T-helper 2 cell treated with Interferon-gamma antibody and Interleukin-4, amounts not matched to agents 100 ng/mL and 5 ng/mL, for 36 hours (primary cell): ENCODE measurements at regions not wholly inside any gene's neighbourhood (a gene's known extent, or its start where the extent isn't known, plus 50 kb on each side); places are given as distances from the start of the nearest gene placed in this dataset.

ENCODE experiments used
- intact Hi-C: fragments of 100-400 bp; cut with micrococcal nuclease; formaldehyde crosslinking; loops from one replicate; pipeline ENCODE4 v1.15.1; 2023

- intact Hi-C loops = no loop called here
These were observed 230.5 kb downstream of the PIK3R1 start for GRCh38 chr5:68446070-68446357.

- intact Hi-C loops = no loop called here
These were observed 230.9 kb downstream of the PIK3R1 start for GRCh38 chr5:68446487-68446894.

GRCh38 chr5:68447136-68447929, 231.8 kb downstream of the PIK3R1 start:
- intact Hi-C loops = no loop called here

- intact Hi-C loops = no loop called here
These were observed 233.8 kb downstream of the PIK3R1 start for GRCh38 chr5:68449380-68449779.

- intact Hi-C loops = no loop called here
These were observed 234.8 kb downstream of the PIK3R1 start for GRCh38 chr5:68450245-68450852.

- intact Hi-C loops = no loop called here
These were observed 236.7 kb downstream of the PIK3R1 start for GRCh38 chr5:68452286-68452685.

- intact Hi-C loops = no loop called here
These were observed 238.6 kb downstream of the PIK3R1 start for GRCh38 chr5:68454172-68454571.

GRCh38 chr5:68454766-68455165, 239.2 kb downstream of the PIK3R1 start:
- intact Hi-C loops = loop anchor here (5.0 kb wide), 1 partner anchor 1207 kb away; no protein-coding TSS in a partner anchor

- intact Hi-C loops = loop anchor here (5.0 kb wide), 1 partner anchor 1208 kb away; no protein-coding TSS in a partner anchor
These were observed 239.7 kb downstream of the PIK3R1 start for GRCh38 chr5:68455216-68455615.

- intact Hi-C loops = loop anchor here (5.0 kb wide), 1 partner anchor 1209 kb away; no protein-coding TSS in a partner anchor
These were observed 241.2 kb downstream of the PIK3R1 start for GRCh38 chr5:68456756-68457217.

- intact Hi-C loops = loop anchor here (5.0 kb wide), 1 partner anchor 1210 kb away; no protein-coding TSS in a partner anchor
These were observed 241.7 kb downstream of the PIK3R1 start for GRCh38 chr5:68457285-68457684.

GRCh38 chr5:68458416-68459021, 243.0 kb downstream of the PIK3R1 start:
- intact Hi-C loops = loop anchor here (5.0 kb wide), 1 partner anchor 1211 kb away; no protein-coding TSS in a partner anchor

GRCh38 chr5:68459093-68459809, 243.7 kb downstream of the PIK3R1 start:
- intact Hi-C loops = loop anchor here (5.0 kb wide), 1 partner anchor 1212 kb away; no protein-coding TSS in a partner anchor

GRCh38 chr5:68459810-68460139, 244.2 kb downstream of the PIK3R1 start:
- intact Hi-C loops = loop anchor here (1.0 to 5.0 kb wide), 3 partner anchors 37 to 1212 kb away; no protein-coding TSS in a partner anchor

GRCh38 chr5:68460147-68460798, 244.7 kb downstream of the PIK3R1 start:
- intact Hi-C loops = loop anchor here (1.0 to 5.0 kb wide), 2 partner anchors 38 to 174 kb away; no protein-coding TSS in a partner anchor

GRCh38 chr5:68463606-68464005, 248.1 kb downstream of the PIK3R1 start:
- intact Hi-C loops = loop anchor here (1.0 to 5.0 kb wide), 3 partner anchors 29 to 177 kb away; no protein-coding TSS in a partner anchor

- intact Hi-C loops = loop anchor here (1.0 to 5.0 kb wide), 3 partner anchors 30 to 178 kb away; no protein-coding TSS in a partner anchor
These were observed 248.9 kb downstream of the PIK3R1 start for GRCh38 chr5:68464424-68464823.

GRCh38 chr5:68465133-68465532, 249.6 kb downstream of the PIK3R1 start:
- intact Hi-C loops = loop anchor here (2.0 kb wide), 1 partner anchor 30 kb away; no protein-coding TSS in a partner anchor

- intact Hi-C loops = loop anchor here (2.0 kb wide), 1 partner anchor 31 kb away; no protein-coding TSS in a partner anchor
These were observed 250.5 kb downstream of the PIK3R1 start for GRCh38 chr5:68465934-68466551.

GRCh38 chr5:68467208-68467607, 251.7 kb downstream of the PIK3R1 start:
- intact Hi-C loops = no loop called here
